Upper lobe of right lung (tissue), 1 donor: ENCODE measurements at regions not wholly inside any gene's neighbourhood (a gene's known extent, or its start where the extent isn't known, plus 50 kb on each side); places are given as distances from the start of the nearest gene placed in this dataset.

Experiments used
- ATAC-seq: fragments of 200-7000 bp; cut with Tn5 transposase; one replicate; pipeline ENCODE4 v1.9.1; 2020; ENCODE audit warnings: mild to moderate bottlenecking, moderate library complexity
- DNase-seq: peaks from one replicate; pipeline ENCODE4 v3.0.0-alpha.2; 2020
- H3K27ac ChIP-seq: fragments of 200-600 bp; one replicate; pipeline ENCODE4 v1.8.0; 2022
- H3K27me3 ChIP-seq: fragments of 200-600 bp; one replicate; pipeline ENCODE4 v1.8.0; 2022; ENCODE audit warnings: mild to moderate bottlenecking
- H3K36me3 ChIP-seq: fragments of 200-600 bp; one replicate; pipeline ENCODE4 v1.8.0; 2022
- H3K4me1 ChIP-seq: fragments of 200-600 bp; one replicate; pipeline ENCODE4 v1.8.0; 2022
- H3K4me3 ChIP-seq: fragments of 200-600 bp; one replicate; pipeline ENCODE4 v1.8.0; 2022; ENCODE audit warnings: mild to moderate bottlenecking
- H3K9me3 ChIP-seq: fragments of 200-600 bp; one replicate; pipeline ENCODE4 v1.8.0; 2022
- intact Hi-C: fragments of 100-400 bp; cut with DNase I; formaldehyde crosslinking; loops from one replicate; pipeline ENCODE4 v1.11.0; 2022
- TF ChIP-seq, protein P1 (sequence below): fragments of 200-600 bp; IDR thresholded peaks from one replicate; pipeline ENCODE4 v1.8.0; 2022; ENCODE audit warnings: antibody characterized with exemption
- donor health status: DM: no; HTN: yes; CAD: no; lungs with severe emphysema.

DNA sequence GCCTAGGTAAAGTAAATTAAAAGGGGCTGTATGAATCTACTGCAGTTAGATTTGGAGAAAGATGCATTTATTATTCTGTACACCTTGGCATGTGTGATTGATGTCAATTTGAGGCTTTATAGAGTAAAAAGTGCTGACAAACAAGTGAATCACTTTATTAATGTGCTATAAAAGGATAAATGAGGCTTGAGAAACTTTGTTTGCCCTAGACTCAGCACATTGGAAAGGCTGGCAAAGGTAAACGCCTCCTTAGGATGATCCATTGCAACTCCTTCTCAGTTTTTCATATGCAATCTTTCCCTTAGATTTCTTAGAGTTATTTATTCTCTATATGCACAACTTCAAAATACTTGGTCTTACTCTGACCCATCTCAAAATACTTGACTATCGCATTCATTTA, 369.0 kb downstream of the HINT1 start:
- Histone ChIP-seq H3K4me3 (no peak overlapping the region), H3K9me3 (no peaks in the 10 kb centered on the region), H3K27ac (no peak overlapping the region), H3K27me3 (no peaks in the 10 kb centered on the region), H3K36me3 (no peaks in the 10 kb centered on the region), H3K4me1 (no peaks in the 10 kb centered on the region)
- DNase-seq (no peak), ATAC-seq (no peak)
- intact Hi-C loops: no loop called here
- TF ChIP-seq, protein P1, sequence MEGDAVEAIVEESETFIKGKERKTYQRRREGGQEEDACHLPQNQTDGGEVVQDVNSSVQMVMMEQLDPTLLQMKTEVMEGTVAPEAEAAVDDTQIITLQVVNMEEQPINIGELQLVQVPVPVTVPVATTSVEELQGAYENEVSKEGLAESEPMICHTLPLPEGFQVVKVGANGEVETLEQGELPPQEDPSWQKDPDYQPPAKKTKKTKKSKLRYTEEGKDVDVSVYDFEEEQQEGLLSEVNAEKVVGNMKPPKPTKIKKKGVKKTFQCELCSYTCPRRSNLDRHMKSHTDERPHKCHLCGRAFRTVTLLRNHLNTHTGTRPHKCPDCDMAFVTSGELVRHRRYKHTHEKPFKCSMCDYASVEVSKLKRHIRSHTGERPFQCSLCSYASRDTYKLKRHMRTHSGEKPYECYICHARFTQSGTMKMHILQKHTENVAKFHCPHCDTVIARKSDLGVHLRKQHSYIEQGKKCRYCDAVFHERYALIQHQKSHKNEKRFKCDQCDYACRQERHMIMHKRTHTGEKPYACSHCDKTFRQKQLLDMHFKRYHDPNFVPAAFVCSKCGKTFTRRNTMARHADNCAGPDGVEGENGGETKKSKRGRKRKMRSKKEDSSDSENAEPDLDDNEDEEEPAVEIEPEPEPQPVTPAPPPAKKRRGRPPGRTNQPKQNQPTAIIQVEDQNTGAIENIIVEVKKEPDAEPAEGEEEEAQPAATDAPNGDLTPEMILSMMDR: no peak

GRCh38 chr5:130795037-130795436, 370.0 kb downstream of the HINT1 start:
- Histone ChIP-seq H3K27ac (no peak overlapping the region), H3K9me3 (no peaks in the 10 kb centered on the region), H3K27me3 (no peaks in the 10 kb centered on the region), H3K4me1 (no peaks in the 10 kb centered on the region), H3K36me3 (no peaks in the 10 kb centered on the region), H3K4me3 (no peak overlapping the region)
- no peak for DNase-seq
- ATAC-seq: no peak
- intact Hi-C loops: no loop called here
- TF ChIP-seq, protein P1: no peak

GRCh38 chr5:130777794-130778193, 387.3 kb downstream of the HINT1 start:
- Histone ChIP-seq H3K27me3 (no peaks in the 10 kb centered on the region), H3K4me1 (no peaks in the 10 kb centered on the region), H3K27ac (no peak overlapping the region), H3K4me3 (no peak overlapping the region), H3K9me3 (no peaks in the 10 kb centered on the region), H3K36me3 (no peaks in the 10 kb centered on the region)
- intact Hi-C loops: no loop called here
- TF ChIP-seq, protein P1: no peak
- ATAC-seq (no peak), DNase-seq (no peak)

GRCh38 chr5:130773813-130774212, 391.2 kb downstream of the HINT1 start:
- no peak for DNase-seq
- Histone ChIP-seq H3K36me3 (no peaks in the 10 kb centered on the region), H3K27me3 (no peaks in the 10 kb centered on the region), H3K4me3 (no peak overlapping the region), H3K27ac (no peak overlapping the region), H3K9me3 (no peaks in the 10 kb centered on the region), H3K4me1 (no peaks in the 10 kb centered on the region)
- ATAC-seq: peak; percentile 45
- intact Hi-C loops: no loop called here
- TF ChIP-seq, protein P1: no peak

- ATAC-seq (no peak), DNase-seq (no peak)
- TF ChIP-seq, protein P1: no peak
- no peaks in the 10 kb centered on the region for H3K9me3 ChIP-seq
- intact Hi-C loops: no loop called here
- no peak overlapping the region for H3K27ac ChIP-seq
- no peak overlapping the region for H3K4me3 ChIP-seq
- no peaks in the 10 kb centered on the region for H3K27me3 ChIP-seq
- H3K4me1 ChIP-seq: no peaks in the 10 kb centered on the region
- no peaks in the 10 kb centered on the region for H3K36me3 ChIP-seq
Observed at GRCh38 chr5:130762031-130762430, 403.0 kb downstream of the HINT1 start.

GRCh38 chr5:130759061-130759460, 406.0 kb downstream of the HINT1 start:
- TF ChIP-seq, protein P1: no peak
- Histone ChIP-seq H3K9me3 (no peaks in the 10 kb centered on the region), H3K27me3 (no peaks in the 10 kb centered on the region), H3K4me1 (no peaks in the 10 kb centered on the region), H3K4me3 (no peak overlapping the region), H3K36me3 (no peaks in the 10 kb centered on the region), H3K27ac (no peak overlapping the region)
- DNase-seq (no peak), ATAC-seq (peak; percentile 36)
- intact Hi-C loops: no loop called here
